Osteoblast (primary cell): ENCODE measurements at regions not wholly inside any gene's neighbourhood (a gene's known extent, or its start where the extent isn't known, plus 50 kb on each side); places are given as distances from the start of the nearest gene placed in this dataset.

Experiments used
- DNase-seq: peaks from one replicate; pipeline ENCODE4 v3.0.0; 2011; ENCODE audit warnings: low spot score, mixed read lengths; ENCODE audit not compliant: insufficient read length; ENCODE audit errors: missing footprints
- H2AFZ ChIP-seq: 2 replicates; pipeline ENCODE4 v1.6.0; 2011; ENCODE audit warnings: mild to moderate bottlenecking, low read length
- H3K27ac ChIP-seq: 2 replicates; pipeline ENCODE4 v1.5.1; 2011; ENCODE audit warnings: mild to moderate bottlenecking, low read depth, low read length, moderate library complexity
- H3K27me3 ChIP-seq: 2 replicates; pipeline ENCODE4 v1.6.0; 2012; ENCODE audit warnings: mild to moderate bottlenecking, control low read depth, inconsistent platforms, low read length, moderate library complexity; ENCODE audit not compliant: insufficient read depth
- H3K36me3 ChIP-seq: 2 replicates; pipeline ENCODE4 v1.5.1; 2011; ENCODE audit warnings: mild to moderate bottlenecking, low read length, control low read depth, moderate library complexity; ENCODE audit not compliant: insufficient read depth
- H3K4me1 ChIP-seq: 2 replicates; pipeline ENCODE4 v1.5.1; 2011; ENCODE audit warnings: mild to moderate bottlenecking, low read length, control low read depth, moderate library complexity; ENCODE audit not compliant: insufficient read depth
- H3K4me2 ChIP-seq: 2 replicates; pipeline ENCODE4 v1.6.0; 2011; ENCODE audit warnings: mild to moderate bottlenecking, low read length; ENCODE audit not compliant: insufficient read depth
- H3K4me3 ChIP-seq: fragments of 200-600 bp; sonication (generic); 3 replicates; pipeline ENCODE4 v1.5.1; 2012; ENCODE audit warnings: mild to moderate bottlenecking, low read length, inconsistent platforms; ENCODE audit not compliant: insufficient read depth
- H3K79me2 ChIP-seq: 2 replicates; pipeline ENCODE4 v1.6.0; 2012; ENCODE audit warnings: mild to moderate bottlenecking, low read length, control low read depth, inconsistent platforms; ENCODE audit not compliant: insufficient read depth
- H3K9me3 ChIP-seq: 2 replicates; pipeline ENCODE4 v1.5.1; 2011; ENCODE audit warnings: low read depth, low read length, control low read depth
- H4K20me1 ChIP-seq: 2 replicates; pipeline ENCODE4 v1.6.0; 2012; ENCODE audit warnings: mild to moderate bottlenecking, low read length, control low read depth; ENCODE audit not compliant: insufficient read depth
- CTCF ChIP-seq: IDR thresholded peaks from 2 replicates; pipeline ENCODE4 v1.5.1; 2011; ENCODE audit warnings: mild to moderate bottlenecking, low read depth, low read length, moderate library complexity; ENCODE audit errors: extremely low read depth

- H3K4me1 ChIP-seq, result no peaks in the 10 kb centered on the region
- H3K4me3 ChIP-seq, result no peak overlapping the region
- H4K20me1 ChIP-seq, result no peaks in the 10 kb centered on the region
- no peak for DNase-seq
- no peaks in the 10 kb centered on the region for H3K79me2 ChIP-seq
- no peak overlapping the region for H3K27ac ChIP-seq
- no peak overlapping the region for H2AFZ ChIP-seq
- no peak overlapping the region for H3K4me2 ChIP-seq
- H3K9me3 ChIP-seq, result no peaks in the 10 kb centered on the region
- no peak for TF ChIP-seq CTCF
- no peaks in the 10 kb centered on the region for H3K27me3 ChIP-seq
- H3K36me3 ChIP-seq, result no peaks in the 10 kb centered on the region
These were observed 1210.5 kb upstream of the SORCS1 start for GRCh38 chr10:108374991-108375390.

- DNase-seq, result no peak
- Histone ChIP-seq H3K4me2 (no peak overlapping the region), H3K79me2 (no peaks in the 10 kb centered on the region), H3K27me3 (no peaks in the 10 kb centered on the region), H4K20me1 (no peaks in the 10 kb centered on the region), H3K4me1 (no peaks in the 10 kb centered on the region), H3K36me3 (no peaks in the 10 kb centered on the region), H3K9me3 (no peaks in the 10 kb centered on the region), H3K4me3 (no peak overlapping the region), H3K27ac (no peak overlapping the region), H2AFZ (no peak overlapping the region)
- TF ChIP-seq CTCF, result no peak
These were observed 1201.0 kb upstream of the SORCS1 start for GRCh38 chr10:108365541-108365940.

GRCh38 chr10:108363576-108363975, 1199.1 kb upstream of the SORCS1 start:
- Histone ChIP-seq H3K4me1 (no peaks in the 10 kb centered on the region), H3K27me3 (no peaks in the 10 kb centered on the region), H3K79me2 (no peaks in the 10 kb centered on the region), H3K27ac (no peak overlapping the region), H3K4me2 (no peak overlapping the region), H3K36me3 (no peaks in the 10 kb centered on the region), H3K9me3 (no peaks in the 10 kb centered on the region), H4K20me1 (no peaks in the 10 kb centered on the region), H3K4me3 (no peak overlapping the region), H2AFZ (no peak overlapping the region)
- no peak for TF ChIP-seq CTCF
- DNase-seq, result no peak

GRCh38 chr10:108362961-108363360, 1198.5 kb upstream of the SORCS1 start:
- Histone ChIP-seq H3K9me3 (no peaks in the 10 kb centered on the region), H3K36me3 (no peaks in the 10 kb centered on the region), H3K27me3 (no peaks in the 10 kb centered on the region), H2AFZ (no peak overlapping the region), H3K27ac (no peak overlapping the region), H3K79me2 (no peaks in the 10 kb centered on the region), H3K4me2 (no peak overlapping the region), H4K20me1 (no peaks in the 10 kb centered on the region), H3K4me3 (no peak overlapping the region), H3K4me1 (no peaks in the 10 kb centered on the region)
- DNase-seq, result no peak
- no peak for TF ChIP-seq CTCF
